ENCODE measurements at regions not wholly inside any gene's neighbourhood (a gene's known extent, or its start where the extent isn't known, plus 50 kb on each side); places are given as distances from the start of the nearest gene placed in this dataset.

DNA sequence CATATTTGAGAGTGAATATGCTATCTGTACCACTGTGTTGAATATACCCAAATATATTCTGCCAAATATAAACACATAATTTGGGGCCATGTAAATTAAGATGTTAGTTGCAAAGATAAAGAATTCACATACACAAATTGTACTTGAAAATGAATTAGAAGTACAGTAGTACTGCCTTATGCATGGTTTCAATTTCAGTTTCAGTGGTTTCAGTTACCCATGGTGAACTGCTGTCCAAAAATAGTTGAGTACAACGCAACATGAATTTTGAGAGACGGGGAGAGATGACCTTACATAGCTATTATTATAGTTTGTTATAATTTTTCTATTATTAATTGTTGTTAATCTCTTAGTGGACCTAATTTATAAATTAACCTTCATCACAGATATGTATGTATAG is 1313.0 kb upstream of the FAM98A start:
- no peak for DNase-seq

DNA sequence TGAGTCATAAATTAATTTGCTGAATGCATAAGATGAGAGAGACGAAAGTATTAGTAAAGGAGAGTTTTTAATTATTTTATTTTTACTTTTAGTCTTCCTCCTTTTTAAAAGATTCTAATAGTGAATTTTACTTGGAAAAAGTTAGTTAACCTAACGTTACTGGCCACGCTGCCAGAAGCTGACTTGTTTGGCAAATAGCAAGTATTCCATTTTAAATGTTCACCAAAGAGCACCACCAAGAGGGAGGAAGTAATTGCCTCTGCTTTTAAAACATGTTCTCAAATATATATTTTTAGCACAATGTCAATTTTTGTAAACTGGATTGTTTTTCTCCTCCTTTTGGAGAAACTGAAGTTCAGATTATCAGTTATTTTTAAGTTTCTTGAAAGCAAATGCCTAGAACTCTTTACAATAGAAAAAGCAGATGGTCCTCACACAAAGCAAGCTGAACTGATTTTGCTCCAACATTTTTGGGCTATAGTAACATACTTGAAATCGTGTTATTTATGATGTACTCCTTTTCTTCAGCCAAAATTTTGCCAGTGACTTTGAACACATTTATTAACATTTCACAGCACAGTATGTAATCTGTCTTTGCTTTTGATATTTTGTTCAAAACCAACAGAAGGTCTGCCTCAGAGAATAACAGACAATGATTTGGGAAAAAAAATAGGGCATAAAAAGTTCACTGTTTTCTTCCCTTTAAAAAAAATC is 1311.0 kb upstream of the FAM98A start:
- DNase-seq, result no peak

DNA sequence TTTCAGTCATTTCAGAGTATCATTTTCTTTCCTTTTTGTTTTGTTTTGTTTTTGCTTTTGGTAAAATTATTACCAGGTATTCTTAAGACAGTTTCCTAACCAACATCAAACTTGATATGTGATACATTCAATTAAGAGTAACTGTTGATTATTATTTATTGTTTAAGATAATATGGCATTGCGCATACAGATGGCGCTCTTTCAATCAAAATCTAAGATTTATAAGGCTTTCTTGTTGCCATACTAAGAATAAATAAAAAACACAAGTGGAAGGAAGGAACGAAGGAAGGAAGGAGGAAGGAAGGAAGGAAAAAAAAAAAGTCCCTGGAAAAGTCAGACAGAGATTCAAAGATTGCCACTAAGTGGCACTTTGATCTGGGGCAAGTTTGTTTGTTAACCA is 1308.7 kb upstream of the FAM98A start:
- no peak for DNase-seq

DNA sequence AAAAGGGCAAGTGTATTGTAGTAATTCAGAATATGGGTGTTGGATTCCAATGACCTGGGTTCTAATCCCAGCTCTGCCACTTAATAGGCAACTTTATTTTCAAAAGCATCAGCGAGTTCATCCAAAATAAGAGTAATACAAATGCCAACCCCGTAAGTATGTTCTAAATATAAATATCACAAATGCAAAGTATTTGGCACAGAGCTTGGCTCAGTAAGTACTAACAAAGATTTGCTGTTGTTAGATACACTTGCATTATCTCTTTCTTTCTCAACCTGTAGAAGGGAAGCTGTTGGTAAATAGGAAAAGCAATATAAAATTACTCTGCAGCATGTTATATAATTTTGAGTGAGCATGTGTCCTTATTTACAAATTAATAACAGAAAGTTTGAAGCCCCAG is 1302.6 kb upstream of the FAM98A start:
- DNase-seq, result no peak

DNA sequence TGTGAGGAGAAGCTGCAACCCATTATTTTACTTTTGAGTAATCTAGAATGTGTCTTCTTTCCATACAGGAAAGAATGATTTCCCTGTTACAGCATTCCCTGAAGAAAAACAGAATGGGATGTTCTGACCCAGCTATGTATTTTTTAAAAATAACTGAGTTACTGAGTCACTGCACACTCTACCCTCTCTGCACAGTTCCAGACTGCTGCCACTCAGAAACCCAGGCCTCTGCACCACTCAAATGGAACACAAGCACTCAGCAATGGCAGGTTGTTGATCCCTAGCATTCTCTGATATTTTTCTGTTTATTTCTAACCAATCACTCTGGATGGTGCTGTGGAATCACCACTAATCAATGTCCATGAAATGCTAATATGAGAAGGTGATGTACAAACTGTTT is 1300.0 kb upstream of the FAM98A start:
- no peak for DNase-seq

DNA sequence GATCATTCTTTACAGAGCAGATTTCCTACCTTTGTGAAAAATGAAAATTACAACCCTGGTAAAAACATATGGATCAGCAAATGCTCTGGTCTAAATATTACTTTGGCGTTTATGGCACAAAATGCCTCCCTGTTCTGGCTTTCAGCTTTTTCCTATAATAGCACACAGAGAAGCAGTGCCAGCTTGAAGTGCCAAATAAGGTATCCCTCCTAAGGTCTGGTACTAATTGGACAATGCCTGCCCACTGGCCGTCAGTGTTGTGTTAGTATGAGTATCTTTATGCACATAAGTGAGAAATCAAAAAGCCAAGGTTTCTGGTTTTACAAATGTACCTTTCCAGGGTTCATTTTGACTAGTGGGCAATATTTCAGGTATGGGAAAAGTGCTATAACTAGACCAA is 1293.7 kb upstream of the FAM98A start:
- DNase-seq, result no peak

DNA sequence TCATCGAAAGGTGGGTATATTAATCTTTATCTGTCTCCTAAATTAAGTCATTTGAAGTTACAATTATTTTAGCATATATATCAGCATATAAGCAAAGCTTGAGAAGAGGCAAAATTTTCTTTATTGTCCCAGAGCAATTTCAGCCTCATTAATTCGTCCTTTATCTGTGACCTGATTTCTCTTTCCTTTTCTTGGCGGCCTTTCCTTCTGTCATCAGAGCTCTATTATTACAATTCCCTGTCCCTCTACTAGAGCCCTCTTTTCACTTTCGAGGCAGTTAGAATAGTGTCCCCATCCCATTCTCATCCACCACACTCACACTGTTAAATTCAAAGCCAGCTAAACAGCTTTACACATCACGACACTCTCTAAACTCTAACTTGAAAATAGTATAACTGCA is 1293.2 kb upstream of the FAM98A start:
- no peak for DNase-seq

DNA sequence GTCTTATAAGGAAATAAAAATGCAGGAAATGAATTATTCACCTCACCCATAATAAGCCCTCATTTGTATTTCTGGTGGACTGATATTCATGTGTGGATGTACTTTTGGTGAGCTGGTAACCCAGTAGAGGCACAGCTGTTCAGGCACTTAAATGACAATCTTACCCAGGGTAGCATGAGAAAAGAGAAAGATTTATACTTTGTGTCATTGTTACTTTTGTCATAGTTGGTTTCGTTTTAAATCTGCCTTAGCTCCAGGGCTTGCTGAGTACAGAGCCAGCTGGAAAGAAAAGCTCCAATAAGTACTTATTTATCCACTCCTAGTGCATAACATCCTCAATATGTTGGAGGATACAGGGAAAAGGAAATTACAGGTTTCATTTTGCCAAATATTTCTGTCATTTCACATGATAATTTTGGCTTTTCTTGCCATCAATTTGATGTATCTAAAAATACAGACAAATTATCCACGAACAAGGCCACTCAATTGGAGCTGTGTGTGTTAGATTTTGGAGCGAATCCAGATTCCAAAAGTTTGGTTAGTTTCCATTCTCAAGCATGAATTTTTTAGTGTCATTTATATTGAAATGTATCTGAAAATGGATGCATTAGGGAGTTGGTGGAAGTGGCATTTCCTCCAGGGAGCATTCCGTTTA is 1276.1 kb upstream of the FAM98A start:
- DNase-seq, result no peak

DNA sequence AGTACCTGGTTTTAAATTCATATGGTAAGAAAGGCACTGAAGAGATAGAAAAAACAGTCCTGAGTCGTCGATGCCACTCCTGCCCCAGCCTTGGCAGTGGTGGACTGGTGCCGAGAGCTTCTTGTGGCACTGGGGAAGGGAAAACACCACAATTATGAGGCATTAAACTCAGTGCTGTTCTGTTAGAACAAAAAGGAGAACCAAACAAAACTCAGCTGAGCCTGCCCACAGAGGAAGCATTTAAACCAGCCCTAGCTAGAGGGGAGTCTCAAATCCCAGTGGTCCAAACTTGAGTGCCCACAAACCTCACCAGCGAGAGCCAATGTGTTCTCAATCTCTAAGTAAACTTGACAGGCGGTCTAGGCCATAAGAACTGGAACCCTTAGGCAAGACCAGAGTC is 1254.5 kb upstream of the FAM98A start:
- DNase-seq, result peak in 1 of 4 experiments; percentile 5

DNA sequence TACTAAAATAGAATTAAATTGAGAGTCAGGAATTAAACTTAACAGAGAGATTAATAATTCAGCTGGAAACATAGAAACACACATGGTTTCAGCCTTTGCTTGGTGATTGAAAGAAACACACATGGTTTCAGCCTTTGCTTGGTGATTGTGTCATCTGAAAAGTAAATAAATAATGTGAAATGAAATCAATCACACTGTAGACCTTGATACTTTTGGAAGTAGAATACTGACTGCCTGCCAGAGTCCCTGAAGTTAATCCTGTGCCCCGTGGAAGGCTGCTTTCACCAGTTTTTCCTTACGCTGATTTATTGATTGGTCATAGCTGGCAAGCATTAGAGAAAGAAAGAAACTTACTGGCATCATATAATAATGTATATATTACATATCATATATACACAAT is 1252.7 kb upstream of the FAM98A start:
- no peak for DNase-seq

DNA sequence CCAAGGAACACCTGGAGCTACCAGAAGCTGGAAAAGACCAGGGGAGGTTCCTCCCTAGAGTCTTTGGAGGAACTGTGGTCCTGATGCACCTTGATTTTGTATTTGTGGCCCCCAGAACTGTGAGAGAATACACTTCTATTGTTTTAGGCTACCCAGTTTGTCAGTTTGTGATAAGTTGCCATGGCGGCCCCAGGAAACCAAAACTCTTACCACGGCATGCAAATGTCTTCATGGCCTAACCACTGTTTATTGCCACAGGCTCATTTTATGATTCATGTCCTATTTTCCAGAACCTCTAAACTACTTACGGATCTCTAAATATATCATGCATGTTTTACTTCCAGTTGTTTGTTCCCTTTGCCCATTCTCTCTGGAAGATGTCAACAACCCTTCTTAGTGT is 1250.7 kb upstream of the FAM98A start:
- DNase-seq, result no peak

DNA sequence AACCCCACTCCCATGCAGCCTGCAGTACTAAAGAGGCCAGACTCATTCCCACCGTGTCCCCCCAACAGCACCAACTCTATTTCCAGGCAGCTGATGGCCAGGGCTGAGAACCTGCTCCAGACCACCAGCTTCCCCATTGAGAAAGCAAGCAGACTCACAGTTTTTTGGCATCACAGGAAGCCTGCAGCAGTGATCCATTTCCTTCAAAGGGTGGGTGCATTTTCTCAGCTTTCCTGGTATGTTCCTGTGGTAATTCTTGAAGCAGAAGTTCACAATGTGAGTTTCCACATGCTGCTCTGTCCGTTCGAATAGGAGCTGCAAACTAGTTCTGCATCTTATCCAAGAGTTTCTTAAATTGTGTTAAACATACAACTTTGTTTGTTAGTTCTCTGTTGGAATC is 1249.6 kb upstream of the FAM98A start:
- peak in 2 of 4 experiments; percentile 1 to 3 for DNase-seq

DNA sequence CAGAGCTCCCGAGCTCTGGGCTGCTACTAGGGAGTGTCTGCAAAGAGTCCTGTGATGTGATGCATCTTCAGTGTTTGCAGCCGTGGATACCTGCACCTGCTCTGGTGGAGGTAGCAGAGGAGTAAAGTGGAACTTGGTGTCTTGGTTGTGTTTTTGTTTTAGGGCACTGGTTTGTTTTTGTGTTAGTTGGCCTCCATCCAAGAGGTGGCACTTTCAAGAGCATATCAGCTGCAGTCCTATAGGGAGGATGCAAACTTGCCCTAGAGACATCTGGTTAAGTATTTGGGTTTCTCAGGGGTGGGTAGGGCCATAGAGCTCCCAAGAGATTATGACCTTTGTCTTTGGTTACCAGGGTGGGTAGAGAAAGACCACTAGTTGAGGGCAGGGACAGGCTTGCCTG is 1249.0 kb upstream of the FAM98A start:
- DNase-seq, result no peak

DNA sequence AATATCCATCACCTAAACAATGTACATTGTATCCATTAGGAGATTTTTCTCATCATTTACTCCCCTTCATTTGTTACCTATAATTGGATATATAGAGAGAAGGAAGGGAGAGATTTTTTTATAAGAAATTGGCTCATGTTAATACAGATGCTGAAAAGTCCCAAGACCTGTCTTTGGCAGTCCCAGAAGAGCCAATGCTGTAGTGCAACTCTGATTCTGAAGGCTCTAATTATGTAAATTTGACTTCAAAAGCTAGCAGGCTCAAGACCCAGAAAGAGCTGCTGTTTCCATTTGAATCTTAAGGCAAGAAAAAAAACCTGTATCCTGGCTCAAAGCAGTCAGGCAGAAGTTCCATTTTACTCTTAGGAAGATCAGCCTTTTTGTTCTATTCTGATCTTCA is 1245.5 kb upstream of the FAM98A start:
- DNase-seq, result no peak

DNA sequence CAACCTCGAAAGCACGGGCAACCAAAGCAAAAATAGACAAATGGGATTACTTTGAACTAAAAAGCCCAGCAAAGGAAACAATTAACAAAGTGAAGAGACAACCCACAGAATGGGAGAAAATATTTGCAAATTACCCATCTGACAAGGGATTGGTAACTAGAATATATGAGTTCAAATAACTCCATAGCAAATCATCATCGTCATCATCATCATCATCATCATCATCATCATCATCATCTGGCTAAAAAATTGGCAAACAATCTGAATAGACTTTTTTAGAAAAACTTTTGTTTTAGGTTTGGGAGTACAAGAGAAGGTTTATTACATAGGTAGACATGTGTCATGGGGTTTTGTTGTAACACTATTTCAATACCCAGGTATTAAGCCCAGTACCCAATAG is 1239.3 kb upstream of the FAM98A start:
- no peak for DNase-seq

DNA sequence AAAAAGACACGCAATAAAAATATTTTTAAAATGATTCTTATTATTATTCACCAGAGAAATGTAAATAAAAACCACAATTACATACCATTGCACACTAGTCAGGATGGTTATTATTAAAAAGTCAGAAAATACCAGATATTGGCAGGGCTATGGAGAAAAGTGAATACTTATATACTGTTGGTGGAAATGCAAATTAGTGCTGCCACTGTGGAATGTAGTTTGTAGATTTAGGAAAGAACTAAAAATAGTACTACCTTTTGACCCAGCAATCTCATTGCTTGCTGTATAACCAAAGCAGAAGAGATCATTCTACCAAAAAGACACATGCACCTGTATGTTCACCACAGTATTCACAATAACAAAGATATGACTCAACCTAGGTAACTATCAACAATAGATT is 1237.3 kb upstream of the FAM98A start:
- no peak for DNase-seq

DNA sequence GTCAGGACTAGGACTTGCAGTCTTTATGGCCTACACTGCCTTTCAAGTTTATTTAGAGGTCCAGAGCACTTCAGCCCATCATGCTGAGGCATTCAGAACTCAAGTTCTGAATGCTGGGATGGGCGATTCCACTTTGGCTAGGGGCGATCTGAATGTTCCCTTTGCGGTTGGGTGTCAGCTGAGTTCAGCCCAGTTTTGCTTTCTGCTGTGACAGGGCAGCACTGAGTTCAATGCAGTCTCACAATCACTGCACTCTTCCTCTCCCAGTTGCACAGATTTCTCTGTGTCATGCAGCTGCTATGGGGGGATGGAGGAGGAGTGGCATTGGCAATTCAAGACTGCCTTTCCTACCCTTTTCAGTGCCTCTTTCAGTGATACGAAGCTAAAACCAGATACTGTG is 1232.0 kb upstream of the FAM98A start:
- no peak for DNase-seq

DNA sequence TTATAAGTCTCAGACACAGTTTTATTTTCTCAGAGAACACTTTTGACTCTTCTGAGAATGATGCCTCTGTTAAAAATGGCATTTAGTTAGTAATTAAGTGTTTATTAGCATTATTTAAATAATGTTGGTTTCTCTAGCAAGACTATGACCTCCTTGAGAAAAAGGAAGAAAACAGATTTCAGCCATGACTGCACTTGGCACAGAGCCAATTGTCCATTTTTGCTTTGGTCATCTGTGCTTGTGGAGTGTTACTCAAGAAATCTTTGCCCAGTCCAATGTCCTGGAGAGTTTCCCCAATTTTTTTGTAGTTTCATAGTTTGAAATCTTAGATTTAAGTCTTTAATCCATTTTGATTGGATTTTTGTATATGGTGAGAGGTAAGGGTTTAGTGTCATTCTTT is 1229.4 kb upstream of the FAM98A start:
- no peak for DNase-seq

DNA sequence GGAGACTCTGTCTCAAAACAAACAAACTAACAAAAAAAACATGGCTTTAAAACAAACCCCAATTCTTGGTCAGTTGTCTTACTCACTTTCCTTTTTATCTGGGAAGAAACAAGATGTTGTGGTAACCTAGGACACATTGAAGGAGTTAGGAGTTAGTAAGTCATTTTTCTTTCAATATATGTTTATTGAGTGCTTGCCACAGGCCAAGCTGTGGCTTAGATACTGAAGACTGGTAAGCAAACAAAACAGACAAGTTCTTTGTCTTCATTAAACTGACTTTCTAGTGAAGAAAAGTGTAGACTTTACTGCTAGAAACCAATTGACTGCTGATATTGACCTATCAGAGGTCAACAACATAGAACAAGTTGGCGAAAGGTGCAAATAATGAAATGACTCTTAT is 1228.3 kb upstream of the FAM98A start:
- no peak for DNase-seq

DNA sequence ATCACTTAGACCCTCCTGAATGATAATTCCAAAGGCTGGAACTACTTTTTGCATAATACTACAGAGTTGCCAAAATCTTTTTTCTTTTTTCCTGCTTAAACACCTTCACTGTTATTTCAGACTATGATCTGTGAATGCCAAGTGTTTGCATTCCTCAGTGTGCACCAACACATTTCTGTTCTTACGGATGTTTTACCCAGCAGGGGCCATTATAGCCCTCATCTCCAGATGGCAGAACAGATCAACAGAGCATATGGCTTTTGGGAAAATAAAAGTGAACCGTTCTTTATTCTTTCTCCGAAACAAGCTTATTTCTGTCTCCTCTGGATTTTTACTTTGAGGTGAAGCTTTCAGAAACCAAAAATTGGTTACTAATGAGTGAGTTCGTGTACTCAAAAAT is 1226.6 kb upstream of the FAM98A start:
- DNase-seq, result no peak

DNA sequence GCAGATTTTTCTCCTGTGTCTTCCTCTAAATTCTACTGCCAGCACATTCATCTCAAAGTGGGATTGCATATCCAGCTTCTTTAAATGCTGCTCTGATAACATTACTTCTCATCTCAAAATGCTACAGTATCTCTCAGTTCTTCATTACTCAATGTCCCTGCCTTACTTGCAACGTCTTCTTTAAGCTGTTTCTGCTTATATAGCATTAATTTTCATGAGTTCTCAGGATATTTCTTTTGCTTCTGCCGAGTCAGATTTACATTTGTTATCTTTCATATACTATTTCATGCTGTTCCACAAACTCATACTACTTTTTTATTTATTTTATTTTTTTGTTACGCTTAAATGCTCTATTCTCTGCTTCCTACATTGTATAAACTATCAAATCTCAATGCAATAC is 1223.5 kb upstream of the FAM98A start:
- DNase-seq, result no peak

DNA sequence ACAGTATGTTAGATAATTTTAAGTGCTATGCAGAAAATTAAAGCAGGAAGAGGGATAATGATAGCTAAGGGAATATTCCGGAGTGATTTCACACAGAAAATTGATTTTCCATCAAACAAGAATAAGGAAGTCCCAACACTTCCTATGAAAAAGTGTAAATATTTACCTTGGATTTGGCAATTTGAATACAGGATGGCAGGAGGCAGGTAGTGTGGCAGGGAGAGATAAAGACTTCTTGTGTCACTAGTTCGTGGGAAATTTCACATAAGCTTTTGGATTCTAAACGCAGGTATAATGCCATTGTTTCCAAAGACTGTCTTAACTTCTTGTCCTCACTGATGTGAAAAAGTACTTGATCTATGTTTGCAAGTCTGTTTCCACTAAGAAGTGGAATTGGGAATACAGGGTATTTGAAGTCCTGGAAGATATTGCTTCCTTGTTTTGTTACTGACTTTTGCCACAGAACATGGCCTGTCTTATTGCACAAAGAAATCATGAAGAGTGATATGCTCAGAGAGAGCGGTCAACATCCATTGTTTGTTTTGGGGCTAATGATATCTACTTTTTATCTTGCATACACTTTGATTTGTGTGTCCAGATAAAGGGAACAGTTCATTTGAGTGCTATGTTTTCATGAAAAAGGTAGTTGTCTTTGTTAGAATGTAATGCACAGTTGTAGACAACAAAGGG is 1216.1 kb upstream of the FAM98A start:
- no peak for DNase-seq

DNA sequence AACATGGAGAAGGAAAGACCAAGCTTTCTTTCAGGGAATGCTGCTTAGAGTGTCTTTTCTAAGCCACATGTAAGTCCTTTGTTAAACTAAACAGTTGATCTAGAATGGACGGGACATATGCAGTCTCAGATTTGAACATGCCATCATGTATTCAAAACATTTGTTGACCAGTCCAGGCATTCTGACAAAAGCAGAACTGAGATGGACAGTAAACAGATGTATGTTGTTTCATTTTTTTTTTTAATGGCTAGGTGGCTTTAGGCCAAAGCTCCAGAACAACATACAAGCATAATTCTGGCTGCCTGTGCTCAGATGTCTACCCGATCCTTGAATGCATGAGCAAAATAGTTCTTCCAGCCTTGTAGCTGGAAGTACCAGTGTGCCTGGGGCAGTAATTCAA is 1211.4 kb upstream of the FAM98A start:
- DNase-seq, result no peak

DNA sequence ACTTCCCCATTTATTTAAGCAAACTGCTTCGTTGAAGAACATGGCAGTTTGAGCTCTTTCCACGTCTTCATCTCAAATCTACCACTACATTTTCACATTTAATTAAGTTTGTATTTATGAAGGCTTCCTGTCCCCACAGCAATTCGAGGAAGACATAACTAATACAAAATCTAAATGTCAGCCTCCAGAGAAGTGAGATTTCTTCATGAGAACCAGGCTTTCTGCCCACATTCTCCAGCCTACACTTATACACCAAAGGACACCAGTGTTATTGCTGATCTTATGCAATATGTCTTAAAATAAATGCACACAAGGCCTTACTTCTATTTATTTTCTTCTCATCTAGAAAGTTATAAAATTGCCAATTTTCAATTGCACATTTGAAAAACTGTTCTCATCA is 1209.3 kb upstream of the FAM98A start:
- peak; percentile 12 to 66 (median 50) for DNase-seq

Data from suppressor macrophage (primary cell).